Activated CD8-positive, alpha-beta T cell treated with anti-CD3 and anti-CD28 coated beads for 36 hours (primary cell): ENCODE measurements at regions not wholly inside any gene's neighbourhood (a gene's known extent, or its start where the extent isn't known, plus 50 kb on each side); places are given as distances from the start of the nearest gene placed in this dataset.

Source experiments
- ATAC-seq: fragments of 200-7000 bp; cut with Tn5 transposase; one replicate; pipeline ENCODE4 v1.10.0; 2021; ENCODE audit warnings: mild to moderate bottlenecking, moderate library complexity
- CTCF ChIA-PET: fragments of 350-600 bp; sonication (Branson Sonifier 250); formaldehyde crosslinking; loops from one replicate; lab custom pipeline; 2021; ENCODE audit warnings: antibody characterized with exemption; lab: Charles Lee
- POLR2A ChIA-PET: fragments of 350-600 bp; sonication (Branson Sonifier 250); formaldehyde crosslinking; loops from one replicate; lab custom pipeline; 2021; ENCODE audit warnings: antibody characterized with exemption; lab: Charles Lee
- DNase-seq: peaks from one replicate; pipeline ENCODE4 v3.0.0-alpha.2; 2020
- H3K27ac Mint-ChIP-seq: one replicate; pipeline ENCODE4 v1.8.0; 2021; ENCODE audit warnings: mild to moderate bottlenecking, mixed read lengths
- H3K27me3 Mint-ChIP-seq: one replicate; pipeline ENCODE4 v1.8.0; 2021; ENCODE audit warnings: mixed read lengths
- H3K36me3 Mint-ChIP-seq: one replicate; pipeline ENCODE4 v1.8.0; 2021; ENCODE audit warnings: low read depth, mixed read lengths
- H3K4me1 Mint-ChIP-seq: one replicate; pipeline ENCODE4 v1.8.0; 2021; ENCODE audit warnings: low read depth, mixed read lengths
- H3K4me3 Mint-ChIP-seq: one replicate; pipeline ENCODE4 v1.8.0; 2021; ENCODE audit warnings: mild to moderate bottlenecking, moderate library complexity, mixed read lengths
- H3K9me3 Mint-ChIP-seq: one replicate; pipeline ENCODE4 v1.8.0; 2021; ENCODE audit warnings: mixed read lengths
- CTCF ChIP-seq: fragments of 200-600 bp; IDR thresholded peaks from one replicate; pipeline ENCODE4 v1.8.0; 2022; ENCODE audit warnings: antibody characterized with exemption, mild to moderate bottlenecking
- intact Hi-C: fragments of 100-400 bp; cut with micrococcal nuclease; formaldehyde crosslinking; loops from one replicate; pipeline ENCODE4 v1.10.0; 2022

- Mint-ChIP-seq H3K27ac (no peak overlapping the region), H3K27me3 (no peaks in the 10 kb centered on the region), H3K4me3 (no peak overlapping the region), H3K9me3 (no peaks in the 10 kb centered on the region), H3K36me3 (no peaks in the 10 kb centered on the region), H3K4me1 (no peaks in the 10 kb centered on the region)
- ChIA-PET CTCF (no interaction called here), POLR2A (no interaction called here)
- DNase-seq: no peak
- intact Hi-C loops: no loop called here
- TF ChIP-seq CTCF: no peak
- ATAC-seq: no peak
Measured at GRCh38 chr2:239671916-239672849, 271.4 kb upstream of the HDAC4 start.

GRCh38 chr2:239671471-239671870 is 270.7 kb upstream of the HDAC4 start:
- no peaks in the 10 kb centered on the region for H3K9me3 Mint-ChIP-seq
- H3K27ac Mint-ChIP-seq: no peak overlapping the region
- no peaks in the 10 kb centered on the region for H3K36me3 Mint-ChIP-seq
- ChIA-PET POLR2A (no interaction called here), CTCF (no interaction called here)
- no peak overlapping the region for H3K4me3 Mint-ChIP-seq
- no peaks in the 10 kb centered on the region for H3K4me1 Mint-ChIP-seq
- no peak for ATAC-seq
- no peak for DNase-seq
- H3K27me3 Mint-ChIP-seq: no peaks in the 10 kb centered on the region
- intact Hi-C loops: no loop called here
- no peak for TF ChIP-seq CTCF

GRCh38 chr2:239670463-239671120 is 269.8 kb upstream of the HDAC4 start:
- no peaks in the 10 kb centered on the region for H3K9me3 Mint-ChIP-seq
- no peaks in the 10 kb centered on the region for H3K36me3 Mint-ChIP-seq
- no peak for DNase-seq
- POLR2A ChIA-PET: no interaction called here
- H3K27me3 Mint-ChIP-seq: no peaks in the 10 kb centered on the region
- H3K4me1 Mint-ChIP-seq: no peaks in the 10 kb centered on the region
- no peak overlapping the region for H3K27ac Mint-ChIP-seq
- intact Hi-C loops: no loop called here
- ATAC-seq: no peak
- no peak for TF ChIP-seq CTCF
- no peak overlapping the region for H3K4me3 Mint-ChIP-seq
- CTCF ChIA-PET: no interaction called here

GRCh38 chr2:239669899-239670460 is 269.2 kb upstream of the HDAC4 start:
- Mint-ChIP-seq H3K4me1 (no peaks in the 10 kb centered on the region), H3K36me3 (no peaks in the 10 kb centered on the region), H3K27me3 (no peaks in the 10 kb centered on the region), H3K27ac (no peak overlapping the region), H3K4me3 (no peak overlapping the region), H3K9me3 (no peaks in the 10 kb centered on the region)
- no peak for TF ChIP-seq CTCF
- ATAC-seq (no peak), DNase-seq (no peak)
- ChIA-PET POLR2A (no interaction called here), CTCF (no interaction called here)
- intact Hi-C loops: no loop called here
